Chondrocyte (in vitro differentiated cells): ENCODE measurements at regions not wholly inside any gene's neighbourhood (a gene's known extent, or its start where the extent isn't known, plus 50 kb on each side); places are given as distances from the start of the nearest gene placed in this dataset.

ENCODE experiments used
- DNase-seq: peaks from one replicate; pipeline ENCODE4 v3.0.0; 2021; ENCODE audit warnings: mixed read lengths, low spot score
- H3K27ac Mint-ChIP-seq: one replicate; pipeline ENCODE4 v1.8.0; 2021; ENCODE audit warnings: mild to moderate bottlenecking, moderate library complexity, mixed read lengths; ENCODE audit not compliant: unreplicated experiment
- H3K27me3 Mint-ChIP-seq: 2 replicates; pipeline ENCODE4 v1.8.0; 2021; ENCODE audit warnings: low read depth, mixed read lengths
- H3K36me3 Mint-ChIP-seq: 2 replicates; pipeline ENCODE4 v1.8.0; 2021; ENCODE audit warnings: low read depth, mixed read lengths
- H3K4me1 Mint-ChIP-seq: 2 replicates; pipeline ENCODE4 v1.8.0; 2021; ENCODE audit warnings: low read depth, mild to moderate bottlenecking, mixed read lengths
- H3K4me3 Mint-ChIP-seq: one replicate; pipeline ENCODE4 v1.8.0; 2021; ENCODE audit warnings: mild to moderate bottlenecking, moderate library complexity, mixed read lengths; ENCODE audit not compliant: unreplicated experiment
- H3K9me3 Mint-ChIP-seq: 2 replicates; pipeline ENCODE4 v1.8.0; 2021; ENCODE audit warnings: low read depth, mixed read lengths
- CTCF ChIP-seq: fragments of 200-600 bp; sonication (generic); IDR thresholded peaks from 2 replicates; pipeline ENCODE4 v1.5.0; 2021; ENCODE audit warnings: antibody characterized with exemption, mild to moderate bottlenecking, moderate library complexity

GRCh38 chr3:81303321-81303720 is 458.1 kb downstream of the GBE1 start:
- Mint-ChIP-seq H3K36me3 (no peaks in the 10 kb centered on the region), H3K27ac (no peak overlapping the region), H3K4me3 (no peak overlapping the region), H3K27me3 (no peaks in the 10 kb centered on the region), H3K9me3 (no peaks in the 10 kb centered on the region), H3K4me1 (no peaks in the 10 kb centered on the region)
- DNase-seq = no peak
- TF ChIP-seq CTCF = no peak

GRCh38 chr3:81302045-81302444 is 459.4 kb downstream of the GBE1 start:
- peaks cover 4% of the 10 kb centered on the region for H3K4me1 Mint-ChIP-seq
- no peaks in the 10 kb centered on the region for H3K36me3 Mint-ChIP-seq
- DNase-seq = no peak
- H3K9me3 Mint-ChIP-seq = no peaks in the 10 kb centered on the region
- H3K4me3 Mint-ChIP-seq = no peak overlapping the region
- no peak overlapping the region for H3K27ac Mint-ChIP-seq
- H3K27me3 Mint-ChIP-seq = no peaks in the 10 kb centered on the region
- TF ChIP-seq CTCF = peak; percentile 85

GRCh38 chr3:81301230-81301629 is 460.2 kb downstream of the GBE1 start:
- H3K27ac Mint-ChIP-seq = no peak overlapping the region
- no peak for TF ChIP-seq CTCF
- H3K4me3 Mint-ChIP-seq = no peak overlapping the region
- no peaks in the 10 kb centered on the region for H3K27me3 Mint-ChIP-seq
- H3K9me3 Mint-ChIP-seq = no peaks in the 10 kb centered on the region
- peaks cover 4% of the 10 kb centered on the region for H3K4me1 Mint-ChIP-seq
- no peak for DNase-seq
- no peaks in the 10 kb centered on the region for H3K36me3 Mint-ChIP-seq

GRCh38 chr3:81300324-81300927 is 461.0 kb downstream of the GBE1 start:
- Mint-ChIP-seq H3K27me3 (no peaks in the 10 kb centered on the region), H3K9me3 (no peaks in the 10 kb centered on the region), H3K4me1 (peaks cover 4% of the 10 kb centered on the region), H3K36me3 (no peaks in the 10 kb centered on the region), H3K27ac (no peak overlapping the region), H3K4me3 (no peak overlapping the region)
- DNase-seq = no peak
- no peak for TF ChIP-seq CTCF

- TF ChIP-seq CTCF = no peak
- H3K27me3 Mint-ChIP-seq = no peaks in the 10 kb centered on the region
- H3K27ac Mint-ChIP-seq = no peak overlapping the region
- H3K4me3 Mint-ChIP-seq = no peak overlapping the region
- peaks cover 4% of the 10 kb centered on the region for H3K4me1 Mint-ChIP-seq
- DNase-seq = no peak
- H3K9me3 Mint-ChIP-seq = no peaks in the 10 kb centered on the region
- no peaks in the 10 kb centered on the region for H3K36me3 Mint-ChIP-seq
Measured at GRCh38 chr3:81299481-81299880, 462.0 kb downstream of the GBE1 start.
